HG03565 (cell line): ENCODE measurements at regions not wholly inside any gene's neighbourhood (a gene's known extent, or its start where the extent isn't known, plus 50 kb on each side); places are given as distances from the start of the nearest gene placed in this dataset.

Experiments
- ATAC-seq: cut with Tn5 transposase; IDR thresholded peaks from one replicate; pipeline ENCODE4 v1.9.1; 2021; ENCODE audit warnings: mild to moderate bottlenecking, moderate library complexity; ENCODE audit not compliant: unreplicated experiment

- ATAC-seq, result no peak
Measured at GRCh38 chr5:135127439-135128240, 93.6 kb upstream of the PITX1 start.

DNA sequence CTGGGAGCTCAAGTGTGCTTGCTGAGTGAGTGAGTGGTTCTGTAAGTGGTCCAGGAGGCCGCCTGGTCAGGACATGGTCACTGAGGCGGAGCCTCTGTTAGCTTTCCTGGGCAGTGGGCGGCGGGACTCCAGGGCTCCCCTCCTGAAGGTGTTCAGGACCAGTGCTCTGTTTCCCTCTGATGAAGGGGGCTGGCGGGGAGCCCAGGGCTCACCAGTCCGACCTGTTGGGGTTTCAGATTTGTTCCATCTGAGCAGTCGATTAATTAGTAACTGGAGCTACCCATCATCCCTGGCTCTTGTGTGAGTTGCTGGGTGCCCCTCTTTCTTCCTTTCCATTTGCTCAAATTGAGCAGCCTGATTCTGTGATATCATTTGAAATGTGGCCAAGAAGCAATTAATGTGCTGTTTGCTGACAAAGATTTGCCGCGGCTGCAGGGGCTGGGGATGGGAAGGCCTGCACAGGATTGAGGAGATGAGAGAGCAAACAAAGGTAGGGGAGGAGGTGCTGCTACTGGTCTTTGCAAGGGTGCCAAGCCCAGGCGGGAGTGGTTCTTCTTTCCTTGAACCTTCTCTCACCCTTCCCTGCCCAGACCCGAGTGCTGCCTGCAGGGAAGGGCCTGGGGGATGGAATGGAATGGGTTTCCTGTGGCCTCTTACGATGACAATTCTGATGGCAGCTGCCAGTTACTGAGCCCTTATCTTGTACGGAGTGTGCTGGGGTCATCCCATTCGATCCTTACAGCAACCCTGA, 92.8 kb upstream of the PITX1 start:
- ATAC-seq, result no peak

DNA sequence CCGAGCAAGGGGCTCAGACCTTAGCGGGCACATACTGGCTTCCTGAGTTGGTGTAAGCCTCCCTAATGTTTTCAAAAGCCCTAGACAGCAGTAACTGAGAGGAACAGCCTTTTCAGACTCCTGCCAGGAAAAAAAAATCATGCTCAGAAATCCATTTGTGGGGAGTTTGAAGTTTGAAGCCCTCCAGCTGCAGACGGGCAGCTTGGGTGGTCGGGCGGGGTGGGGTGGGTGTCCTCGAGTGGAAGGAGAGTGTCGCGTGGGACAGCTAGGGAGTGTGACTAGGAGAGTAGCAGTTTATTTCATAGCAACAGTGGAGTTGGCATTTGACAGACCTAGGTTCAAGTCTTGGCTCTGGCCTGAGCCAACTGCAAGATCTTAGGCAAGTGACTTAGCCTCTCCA, 90.7 kb upstream of the PITX1 start:
- ATAC-seq, result no peak

DNA sequence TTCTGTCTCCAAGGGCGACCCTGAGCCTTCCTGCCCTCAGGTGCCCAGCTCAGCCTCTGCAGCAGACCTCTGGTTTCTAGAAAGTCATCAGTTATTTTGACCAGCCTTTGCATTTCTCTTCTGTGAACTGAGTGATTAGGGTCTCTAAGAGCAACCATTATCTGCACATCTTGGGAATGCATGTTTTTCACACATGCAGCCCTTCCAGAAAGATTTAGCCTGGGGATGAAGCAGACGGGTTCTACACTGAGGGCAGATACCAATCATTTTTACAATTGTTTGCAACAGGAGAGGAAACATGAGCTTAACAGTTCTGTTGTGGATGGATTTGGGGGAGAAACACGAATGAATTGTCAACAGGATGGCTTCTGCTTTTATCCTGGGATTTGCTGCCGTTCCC, 90.1 kb upstream of the PITX1 start:
- ATAC-seq, result no peak

DNA sequence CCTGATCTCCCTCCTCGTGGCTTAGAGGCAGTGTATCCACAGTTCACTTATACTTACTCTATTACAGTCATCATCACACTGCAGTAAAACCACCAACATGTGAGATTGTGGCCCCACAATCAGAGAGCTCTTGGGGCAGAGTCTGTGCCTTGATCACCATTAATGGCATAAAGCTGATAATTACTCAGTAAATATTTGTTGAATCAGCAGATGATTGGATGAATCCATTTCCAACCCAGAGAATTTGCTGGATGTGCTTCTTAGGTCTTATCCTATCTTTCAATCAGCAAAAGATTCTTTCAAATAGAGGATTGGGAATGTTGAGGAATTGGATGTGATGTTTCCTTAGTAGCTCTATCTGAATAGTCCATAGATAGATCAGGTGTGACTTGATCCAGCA, 88.8 kb upstream of the PITX1 start:
- ATAC-seq, result no peak

DNA sequence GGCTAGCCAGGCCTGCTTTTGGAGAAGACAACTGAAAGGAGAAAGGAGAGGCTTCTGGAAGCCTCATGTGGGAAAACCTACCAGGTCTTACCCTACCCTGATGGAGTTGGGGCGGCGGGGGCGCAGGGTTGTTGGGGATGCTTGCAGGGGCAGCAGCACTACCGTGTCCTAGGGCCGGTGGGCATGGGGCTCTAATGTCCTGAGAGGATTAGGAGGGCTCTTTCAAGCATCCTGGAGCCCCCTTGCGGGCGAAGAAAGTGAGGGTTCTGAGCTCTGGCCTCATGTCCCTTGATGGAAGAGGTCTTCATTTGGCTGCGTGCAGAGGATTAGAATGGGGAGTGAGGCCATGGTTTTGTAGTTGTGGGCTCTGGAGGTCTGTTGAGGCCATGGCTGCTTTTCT, 86.9 kb upstream of the PITX1 start:
- no peak for ATAC-seq

DNA sequence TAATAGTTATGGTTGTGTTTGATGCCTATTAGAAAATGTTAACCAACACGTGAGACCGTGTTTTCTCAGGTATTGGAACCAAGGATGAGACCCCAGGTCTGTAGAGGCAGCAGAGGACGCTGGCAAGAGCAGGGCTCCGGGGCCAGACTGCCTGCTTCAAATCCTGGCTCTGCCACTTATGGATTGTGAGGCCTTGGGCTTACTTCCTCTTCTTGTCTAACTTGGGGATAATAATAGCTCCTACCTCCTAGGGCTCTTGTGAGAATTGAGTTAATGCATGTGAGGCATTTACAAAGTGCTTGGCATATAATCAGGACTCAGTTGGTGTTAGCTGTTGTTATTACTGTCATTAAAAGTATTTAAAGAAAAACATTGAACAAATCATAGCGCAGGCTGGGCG, 85.5 kb upstream of the PITX1 start:
- ATAC-seq, result no peak

DNA sequence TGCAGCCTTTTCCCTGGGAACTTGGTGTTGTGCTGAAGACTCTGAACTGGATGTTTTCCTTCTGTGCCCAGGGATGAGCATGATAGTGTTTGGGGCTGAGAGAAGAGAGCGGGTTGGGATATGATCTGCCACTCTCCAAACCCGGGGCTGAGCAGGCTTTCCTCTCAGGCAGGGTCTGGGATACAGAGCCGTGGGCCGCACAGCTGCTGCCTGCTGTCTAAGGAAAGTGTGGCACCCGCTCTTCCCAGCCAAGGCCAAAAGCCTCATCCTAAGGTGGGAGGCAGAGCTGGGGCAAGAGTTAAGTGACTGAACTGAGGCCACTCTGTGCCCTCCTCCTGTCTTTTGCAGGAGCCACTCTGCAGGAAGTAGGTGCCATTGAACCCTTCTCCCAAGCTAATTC, 83.6 kb upstream of the PITX1 start:
- no peak for ATAC-seq

DNA sequence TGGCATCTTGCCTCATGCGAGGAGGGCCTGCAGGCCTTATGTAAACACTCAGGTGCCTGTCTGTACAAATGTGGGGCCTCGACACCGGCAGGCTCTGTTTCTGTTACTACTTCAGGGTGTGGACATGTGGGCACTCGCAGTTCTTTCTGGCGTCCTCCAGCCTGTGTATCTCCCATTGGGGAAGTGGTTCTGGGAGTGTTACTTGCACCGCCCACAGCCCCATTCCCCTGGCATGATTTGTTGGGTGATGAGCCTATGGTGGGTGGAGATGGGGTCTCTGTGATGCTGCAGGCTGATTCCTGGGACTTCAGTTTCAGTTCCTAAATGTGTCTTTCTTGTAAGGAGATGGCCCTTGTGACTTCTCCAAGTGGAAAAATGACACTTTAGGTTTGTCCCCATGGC, 82.1 kb upstream of the PITX1 start:
- ATAC-seq, result no peak

DNA sequence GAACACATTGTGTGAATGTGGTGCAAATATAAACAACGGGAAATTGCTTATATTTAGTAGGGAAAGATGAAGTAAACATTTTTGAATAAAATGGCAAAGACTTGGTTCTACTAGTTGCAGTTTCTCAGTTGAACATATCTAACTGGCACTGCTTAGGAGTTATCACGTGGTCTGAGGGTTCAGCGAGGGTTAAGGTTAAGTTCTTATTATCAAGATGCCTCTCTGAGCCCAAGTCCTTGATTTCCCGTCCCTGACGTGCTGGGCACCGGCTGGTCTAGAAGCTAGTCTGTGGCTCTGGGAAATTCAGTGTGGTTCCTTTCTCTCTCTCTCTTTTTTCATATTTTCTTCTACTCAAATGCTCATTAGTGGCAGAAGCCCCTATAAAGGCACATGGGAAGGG, 81.6 kb upstream of the PITX1 start:
- ATAC-seq, result no peak

DNA sequence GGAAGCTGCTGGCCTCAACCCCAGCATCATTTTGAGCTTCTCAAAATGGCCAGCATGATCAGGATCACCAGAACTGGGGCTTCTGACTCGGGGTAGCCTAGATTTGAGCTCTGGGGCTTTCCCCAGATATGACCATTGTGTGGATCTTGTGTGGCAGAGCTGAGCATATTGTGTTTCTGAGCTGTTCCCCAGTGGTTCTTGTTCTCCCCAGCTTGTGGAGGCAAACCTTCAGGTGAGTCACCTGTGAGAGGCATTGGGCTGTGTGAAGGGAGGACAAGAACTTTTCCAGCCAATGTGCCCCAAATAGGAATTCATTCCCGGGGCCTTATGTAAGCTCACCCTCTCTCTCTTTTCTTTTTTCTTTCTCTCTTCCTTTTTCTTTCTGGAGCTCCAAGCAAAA, 80.7 kb upstream of the PITX1 start:
- no peak for ATAC-seq

DNA sequence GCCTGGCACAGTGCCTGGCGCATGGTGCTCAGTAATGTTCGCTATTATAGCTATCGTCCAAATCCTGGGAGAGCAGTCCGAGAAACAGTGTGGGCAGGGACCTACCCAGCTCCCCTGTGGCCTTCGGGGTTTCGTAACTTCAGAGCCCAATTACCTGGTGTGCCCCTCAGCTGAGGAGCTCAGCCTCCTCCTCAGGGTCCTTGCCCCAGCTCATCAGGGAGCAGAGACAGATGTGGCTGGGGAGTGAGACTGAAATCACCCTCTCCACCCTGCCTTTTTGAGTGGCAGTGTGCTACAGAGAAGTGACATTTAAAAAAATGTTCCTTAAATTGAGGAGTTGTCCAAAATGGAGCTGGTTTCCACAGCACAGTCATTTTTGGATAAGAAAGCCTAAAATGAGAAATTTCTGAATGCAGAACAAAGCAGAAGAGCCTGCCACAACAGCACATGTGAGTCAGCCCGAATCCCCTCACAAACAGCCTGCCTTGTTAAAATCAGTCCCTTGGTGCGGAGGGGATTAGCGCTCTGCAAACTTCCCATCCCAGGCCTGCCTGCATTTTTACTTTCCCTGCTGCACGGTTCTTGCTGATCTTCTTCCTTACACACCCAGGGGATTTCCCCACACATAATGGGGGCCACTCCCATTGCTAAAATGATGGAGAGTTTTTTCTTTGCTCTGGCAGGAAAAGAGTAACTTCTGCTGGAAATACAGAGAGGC, 78.1 kb upstream of the PITX1 start:
- no peak for ATAC-seq

GRCh38 chr5:135110785-135111596, 77.0 kb upstream of the PITX1 start:
- ATAC-seq, result no peak

GRCh38 chr5:135108992-135109391, 75.0 kb upstream of the PITX1 start:
- no peak for ATAC-seq

- no peak for ATAC-seq
Measured at GRCh38 chr5:135108569-135108968, 74.5 kb upstream of the PITX1 start.

- no peak for ATAC-seq
Measured at GRCh38 chr5:135107986-135108385, 74.0 kb upstream of the PITX1 start.

GRCh38 chr5:135106610-135107471, 72.8 kb upstream of the PITX1 start:
- ATAC-seq, result no peak

GRCh38 chr5:135106136-135106535, 72.1 kb upstream of the PITX1 start:
- no peak for ATAC-seq

DNA sequence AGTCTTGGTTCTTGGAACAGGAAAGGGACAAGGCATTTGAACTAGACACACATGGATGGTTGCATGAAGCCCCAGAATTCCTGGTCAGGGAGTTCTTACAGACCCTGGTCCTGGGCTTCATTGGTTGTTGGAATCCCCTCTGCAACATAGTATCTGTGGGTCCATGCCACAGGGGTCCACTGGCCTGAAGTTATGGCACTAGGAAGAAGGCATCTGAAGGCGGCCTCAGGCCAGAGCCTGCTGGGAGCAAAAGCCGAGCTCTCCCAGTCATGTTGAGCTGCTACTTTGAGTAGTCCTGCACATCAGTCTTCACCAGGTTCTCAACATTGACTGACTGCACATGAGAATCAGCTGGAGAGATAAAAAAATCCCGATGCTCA, 71.1 kb upstream of the PITX1 start:
- ATAC-seq, result no peak

- no peak for ATAC-seq
Measured at GRCh38 chr5:135103575-135103853, 69.5 kb upstream of the PITX1 start.
